CD4-positive, alpha-beta T cell treated with Interferon alpha-2 for 1 hour (primary cell): ENCODE measurements at regions not wholly inside any gene's neighbourhood (a gene's known extent, or its start where the extent isn't known, plus 50 kb on each side); places are given as distances from the start of the nearest gene placed in this dataset.

Experiments used
- DNase-seq, 2 donors: peaks; one replicate each; pipeline ENCODE4 v3.0.0-alpha.2; 2020 to 2022

DNA sequence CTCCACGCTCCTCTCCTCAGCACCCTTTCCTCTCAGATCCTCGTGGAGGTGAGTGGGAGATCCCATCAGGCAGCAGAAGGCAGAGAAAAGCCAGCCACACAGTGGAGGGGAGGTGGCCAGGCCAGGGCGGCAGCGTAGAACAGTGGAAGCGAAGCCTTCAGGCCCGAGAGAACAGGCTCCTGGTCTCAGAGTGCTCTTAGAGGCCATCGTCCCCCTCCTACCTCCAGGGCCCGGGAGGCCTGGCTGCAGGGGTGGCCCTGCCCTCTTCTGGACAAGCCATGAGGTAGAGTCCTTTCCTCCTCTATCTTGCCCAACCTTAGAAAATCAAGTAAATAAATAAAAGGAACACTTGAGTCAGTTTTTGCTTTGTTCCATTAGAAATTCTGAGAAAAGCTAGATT, 202.0 kb downstream of the KATNAL1 start:
- no peak for DNase-seq

DNA sequence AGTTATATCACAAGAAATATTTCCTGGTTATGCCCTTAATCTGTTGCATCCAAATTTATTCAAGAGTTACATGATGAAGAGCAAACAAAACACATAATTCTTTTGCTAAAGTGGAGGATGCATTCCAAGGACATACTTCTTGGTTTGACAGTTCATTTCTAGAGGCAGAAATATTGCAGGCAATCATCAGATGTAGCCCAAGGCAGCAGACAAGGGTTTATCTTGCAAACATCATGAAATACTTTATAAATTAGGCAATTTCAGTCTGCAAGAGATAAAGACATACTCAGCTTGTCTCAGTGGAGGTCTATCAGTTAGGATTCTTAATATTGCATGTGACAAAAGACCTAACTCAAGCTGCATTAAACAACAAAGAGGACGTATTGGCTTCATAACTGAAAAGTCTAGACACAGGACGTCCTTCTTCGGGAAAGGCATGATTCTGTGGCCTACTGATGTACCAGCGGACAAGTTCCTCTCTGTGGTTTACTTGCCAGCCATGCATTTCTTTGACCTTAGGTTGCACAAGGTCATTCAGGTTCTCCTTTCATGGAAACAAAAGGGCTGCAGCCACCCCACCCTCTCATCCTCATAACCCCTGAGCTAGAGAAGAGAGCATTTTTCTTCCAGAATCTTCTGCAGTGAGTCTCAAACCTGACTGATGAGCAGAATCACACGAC, 204.1 kb downstream of the KATNAL1 start:
- DNase-seq = no peak

DNA sequence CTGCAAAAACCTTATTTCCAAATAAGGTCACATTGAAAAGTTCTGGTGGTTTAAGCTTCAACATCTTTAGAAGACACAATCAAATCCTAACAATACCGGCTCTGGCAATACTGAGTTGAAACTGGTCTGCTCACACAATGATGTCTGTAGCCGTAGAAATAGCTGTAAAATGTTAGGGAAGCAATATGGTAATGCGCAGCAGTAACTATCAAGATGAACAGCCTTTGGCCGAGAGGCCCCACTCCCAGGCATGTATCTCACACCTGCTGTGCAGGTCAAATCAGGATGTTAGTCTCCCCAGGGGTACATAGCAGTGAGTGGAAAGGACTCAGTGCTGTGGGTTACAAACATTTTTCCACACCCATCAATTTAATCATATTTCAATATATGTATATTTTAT, 207.1 kb downstream of the KATNAL1 start:
- DNase-seq = no peak

DNA sequence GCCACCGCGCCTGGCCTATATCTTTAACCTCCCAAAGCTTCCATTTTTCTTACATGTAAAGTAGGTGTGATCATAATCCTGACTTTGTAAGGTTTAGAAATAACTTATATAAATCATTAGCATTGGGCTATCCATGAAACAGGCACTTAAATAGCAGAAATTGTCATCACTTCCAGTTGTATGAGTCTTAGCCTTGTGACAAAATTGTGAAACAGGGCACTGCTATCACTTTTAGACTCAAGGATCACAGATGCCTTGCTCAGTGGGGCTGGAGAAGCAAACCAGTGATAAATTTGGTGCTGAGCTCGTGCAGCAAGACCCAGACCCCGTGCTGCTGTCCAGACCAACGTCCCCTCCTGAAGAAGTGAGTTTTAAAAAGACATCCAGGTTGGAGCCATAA, 209.7 kb downstream of the KATNAL1 start:
- DNase-seq = no peak

DNA sequence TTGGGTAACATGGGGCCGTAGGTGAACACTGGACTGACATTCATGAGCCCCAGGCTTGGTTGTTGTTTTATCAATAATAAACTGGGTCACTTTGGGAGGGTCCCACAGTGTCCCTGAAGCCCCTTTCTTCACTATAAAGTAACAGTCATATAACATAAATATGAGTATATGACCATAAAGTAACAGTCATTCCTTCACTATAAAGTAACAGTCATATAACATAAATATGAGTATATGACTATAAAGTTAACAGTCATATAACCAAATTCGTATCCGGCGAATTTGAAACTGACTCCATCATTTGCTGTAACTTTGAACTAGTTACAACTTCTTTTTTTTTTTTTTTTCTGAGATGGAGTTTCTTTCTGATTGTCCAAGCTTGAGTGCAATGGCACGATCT, 210.3 kb downstream of the KATNAL1 start:
- DNase-seq = no peak

DNA sequence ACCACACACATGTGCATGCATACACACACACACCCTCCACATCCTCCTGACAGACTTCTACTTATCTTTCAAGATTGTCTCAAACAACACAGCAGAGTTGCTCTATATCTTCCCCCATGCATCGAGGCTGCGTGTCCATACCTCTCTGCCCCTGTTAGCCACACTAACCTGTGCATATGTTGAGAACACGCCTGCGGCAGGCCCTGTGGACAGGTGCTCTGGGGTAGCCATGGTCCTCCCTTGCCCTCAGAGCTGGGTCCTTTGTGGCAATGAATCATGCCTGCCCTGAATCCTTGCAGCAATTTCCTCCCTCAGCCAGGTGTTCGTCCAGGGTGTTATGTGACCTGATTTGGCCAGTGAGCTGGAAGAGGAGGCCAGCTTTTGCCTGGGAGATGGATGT, 213.3 kb downstream of the KATNAL1 start:
- DNase-seq = no peak

DNA sequence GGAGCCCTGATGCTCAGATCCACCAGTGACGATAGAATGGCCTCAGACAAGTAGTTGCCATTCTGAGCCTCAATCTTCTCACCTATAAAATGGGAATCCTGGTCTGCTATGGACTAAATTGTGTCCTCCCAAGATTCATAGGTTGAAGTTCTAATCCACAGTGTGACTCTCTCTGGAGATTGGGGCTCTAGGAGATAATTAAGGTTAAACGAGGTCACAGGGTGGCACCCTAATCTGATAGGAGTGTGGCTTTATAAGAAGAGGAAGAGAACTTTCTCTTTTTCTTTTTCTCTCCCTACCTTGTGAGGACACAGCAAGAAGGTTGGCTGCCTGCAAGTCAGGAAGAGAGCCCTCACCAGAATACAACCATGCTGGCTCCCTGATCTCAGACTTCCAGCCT, 214.1 kb downstream of the KATNAL1 start:
- no peak for DNase-seq

DNA sequence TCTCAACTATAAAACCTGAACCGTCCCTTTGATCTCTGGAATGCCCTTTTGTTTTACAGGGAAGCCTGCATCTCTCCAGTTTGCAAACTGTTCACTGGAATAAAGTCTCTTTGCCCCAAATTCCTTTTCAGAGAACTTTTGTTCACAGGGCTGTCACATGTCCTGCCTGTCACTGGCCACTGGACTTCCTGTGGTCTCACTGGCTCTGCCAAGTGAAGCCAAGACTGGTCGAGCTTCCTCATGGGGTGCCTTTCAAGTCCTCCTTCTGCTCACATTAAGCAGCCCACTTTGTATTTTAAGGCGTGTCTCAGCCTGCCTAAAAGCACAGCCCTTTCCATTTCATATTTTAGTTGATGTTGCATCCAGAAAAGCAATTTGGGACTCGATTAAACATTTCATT, 215.7 kb downstream of the KATNAL1 start:
- DNase-seq = no peak

DNA sequence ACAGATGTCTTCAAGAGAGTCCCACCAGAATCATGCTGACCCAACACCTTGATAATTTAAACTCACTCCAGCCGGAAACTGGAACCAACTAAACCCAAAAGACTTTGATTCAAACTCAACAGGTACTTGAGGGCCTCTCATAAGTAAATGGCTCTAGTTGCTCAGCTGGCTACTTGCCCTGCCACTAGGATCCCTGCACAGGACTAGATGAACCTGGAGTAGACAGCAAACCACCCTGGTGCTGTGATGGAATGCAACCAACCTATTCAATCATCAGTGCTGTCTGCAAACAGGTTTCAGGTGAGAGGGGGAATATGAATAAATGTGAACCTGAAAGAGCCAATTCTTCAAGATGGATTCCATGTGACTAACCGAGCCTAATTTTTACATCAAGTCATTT, 216.3 kb downstream of the KATNAL1 start:
- no peak for DNase-seq

DNA sequence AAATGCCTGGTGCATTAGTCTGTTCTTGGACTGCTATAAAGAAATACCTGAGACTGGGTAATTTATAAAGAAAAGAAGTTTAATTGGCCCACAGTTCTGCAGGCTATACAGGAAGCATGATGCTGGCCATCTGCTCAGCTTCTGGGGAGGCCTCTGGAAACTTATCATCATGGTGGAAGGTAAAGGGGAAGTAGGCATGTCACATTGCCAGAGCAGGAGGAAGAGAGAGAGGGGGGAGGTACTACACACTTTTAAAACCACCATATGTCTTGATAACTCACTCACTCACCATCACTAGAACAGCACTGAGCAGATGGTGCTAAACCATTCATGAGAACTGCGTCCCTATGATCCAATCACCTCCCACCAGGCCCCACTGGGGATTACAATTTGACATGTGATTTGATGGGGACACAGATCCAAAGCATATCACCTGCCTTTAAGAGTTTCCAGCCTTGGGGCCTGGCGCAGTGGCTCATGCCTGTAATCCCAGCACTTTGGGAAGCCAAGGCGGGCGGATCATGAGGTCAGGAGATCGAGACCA, 219.0 kb downstream of the KATNAL1 start:
- DNase-seq = no peak

DNA sequence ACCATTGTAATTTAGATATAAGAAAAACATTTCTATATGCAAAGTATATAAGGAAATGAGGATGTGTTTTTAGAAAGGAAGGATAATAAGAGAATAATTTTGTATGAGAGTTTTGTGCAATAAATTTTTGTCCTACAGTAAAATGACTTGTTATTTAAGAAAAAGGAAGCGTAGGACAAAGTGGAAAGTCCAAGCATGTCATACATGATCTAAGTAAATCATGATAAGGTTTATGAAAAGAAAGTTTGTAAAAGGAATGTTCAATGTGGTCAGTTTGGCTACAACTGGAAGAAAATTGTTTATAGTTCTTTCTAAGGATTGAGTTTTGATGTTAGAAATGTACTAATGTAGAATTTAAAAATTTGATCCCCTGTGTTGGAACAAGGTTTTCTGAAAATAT, 222.3 kb downstream of the KATNAL1 start:
- DNase-seq = no peak

DNA sequence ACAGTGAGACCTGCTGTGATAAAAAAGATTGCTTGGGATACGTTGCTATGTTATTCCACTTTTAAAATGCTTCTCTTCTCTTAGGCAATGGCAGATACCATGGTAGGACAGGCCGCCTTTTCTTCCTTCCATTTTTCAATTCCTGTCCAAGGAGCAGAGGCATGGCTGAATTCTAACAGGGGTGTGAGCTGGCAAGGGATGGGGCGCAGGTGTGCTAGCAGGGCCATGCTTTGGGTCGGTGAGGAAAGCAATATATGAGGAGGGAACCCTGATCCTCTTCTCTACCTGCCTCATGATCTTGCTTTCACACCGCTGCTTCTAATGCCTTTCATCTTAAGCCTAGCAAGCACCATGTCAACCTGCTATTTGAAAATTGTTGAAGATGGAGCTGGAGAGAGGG, 225.0 kb downstream of the KATNAL1 start:
- DNase-seq = no peak

DNA sequence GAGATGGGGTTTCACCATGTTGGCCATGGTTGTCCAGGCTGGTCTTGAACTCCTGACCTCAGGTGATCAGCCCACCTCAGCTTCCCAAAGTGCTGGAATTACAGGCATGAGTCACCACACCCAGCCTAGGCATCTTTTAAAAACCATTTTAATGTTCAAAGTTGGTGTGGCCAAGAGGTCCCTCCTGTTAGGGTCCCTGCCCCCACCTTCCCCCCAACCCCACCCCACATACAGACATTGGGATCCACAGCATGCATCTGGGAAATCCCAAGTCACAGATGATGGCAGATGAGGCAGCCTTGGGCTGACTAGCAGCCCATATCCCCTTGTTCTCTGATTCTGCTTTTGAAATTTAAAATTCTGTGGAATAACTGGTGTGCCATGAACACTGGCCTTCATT, 226.0 kb downstream of the KATNAL1 start:
- no peak for DNase-seq

DNA sequence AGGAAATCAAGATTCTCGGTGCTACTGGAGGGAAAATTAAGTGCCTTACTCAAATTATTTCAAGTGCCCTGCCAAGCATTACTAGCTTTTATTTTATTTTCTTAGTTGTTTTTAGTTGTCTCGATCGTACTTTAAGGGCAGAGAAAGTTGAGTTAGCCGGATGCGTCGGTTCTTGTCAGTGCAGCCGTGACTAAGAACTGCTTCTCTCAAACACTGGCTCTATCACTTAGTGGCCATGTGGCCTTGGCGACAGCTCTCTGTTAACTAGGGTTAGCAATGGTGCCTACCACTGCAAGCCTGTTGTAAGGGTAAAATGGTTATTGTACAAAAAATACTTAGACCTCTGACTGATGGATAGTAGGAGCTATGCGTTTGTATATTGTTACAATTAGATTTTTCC, 227.8 kb downstream of the KATNAL1 start:
- DNase-seq = no peak

DNA sequence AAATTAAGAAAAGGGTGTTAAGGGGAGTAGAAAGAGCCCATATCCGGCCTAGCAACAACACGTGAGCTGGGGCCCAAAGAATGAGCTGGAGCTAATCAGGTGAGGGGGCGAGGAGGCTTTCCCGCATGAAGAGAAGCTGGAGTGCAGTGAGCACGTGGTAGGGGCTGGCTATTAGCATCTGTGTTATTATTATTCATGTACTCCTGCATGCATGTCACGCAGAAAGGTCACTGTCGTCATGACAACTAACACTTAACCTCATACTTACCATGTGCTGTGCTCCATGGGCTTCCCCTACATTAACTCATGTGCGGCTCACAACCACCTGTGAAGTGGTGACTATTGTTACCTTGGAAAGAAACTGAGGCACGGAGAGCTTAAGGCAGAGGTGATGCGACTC, 227.6 kb upstream of the UBL3 start:
- no peak for DNase-seq

DNA sequence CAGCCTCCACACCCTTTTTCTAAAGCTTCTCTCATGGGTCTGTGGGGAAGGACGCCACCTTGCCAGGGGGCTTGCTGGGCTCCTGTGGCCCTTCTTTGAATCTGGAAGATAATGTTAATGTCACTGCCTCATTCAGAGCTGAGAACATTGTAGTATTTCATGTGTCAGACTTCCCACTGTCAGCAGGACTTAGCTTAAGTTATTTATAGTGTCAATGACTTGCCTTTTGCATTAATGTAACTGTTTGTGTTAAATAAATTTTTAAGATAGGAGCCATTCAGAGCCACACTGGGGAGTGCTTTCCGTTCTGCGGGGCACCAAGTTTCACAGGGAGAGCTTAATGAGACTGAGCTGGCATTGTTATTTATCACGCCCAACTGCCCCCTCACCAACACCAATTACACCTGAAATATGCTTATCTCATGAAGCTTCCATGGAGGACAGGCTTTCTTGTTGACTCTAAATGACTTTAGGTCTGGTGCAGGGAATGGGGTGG, 226.9 kb upstream of the UBL3 start:
- DNase-seq = no peak

DNA sequence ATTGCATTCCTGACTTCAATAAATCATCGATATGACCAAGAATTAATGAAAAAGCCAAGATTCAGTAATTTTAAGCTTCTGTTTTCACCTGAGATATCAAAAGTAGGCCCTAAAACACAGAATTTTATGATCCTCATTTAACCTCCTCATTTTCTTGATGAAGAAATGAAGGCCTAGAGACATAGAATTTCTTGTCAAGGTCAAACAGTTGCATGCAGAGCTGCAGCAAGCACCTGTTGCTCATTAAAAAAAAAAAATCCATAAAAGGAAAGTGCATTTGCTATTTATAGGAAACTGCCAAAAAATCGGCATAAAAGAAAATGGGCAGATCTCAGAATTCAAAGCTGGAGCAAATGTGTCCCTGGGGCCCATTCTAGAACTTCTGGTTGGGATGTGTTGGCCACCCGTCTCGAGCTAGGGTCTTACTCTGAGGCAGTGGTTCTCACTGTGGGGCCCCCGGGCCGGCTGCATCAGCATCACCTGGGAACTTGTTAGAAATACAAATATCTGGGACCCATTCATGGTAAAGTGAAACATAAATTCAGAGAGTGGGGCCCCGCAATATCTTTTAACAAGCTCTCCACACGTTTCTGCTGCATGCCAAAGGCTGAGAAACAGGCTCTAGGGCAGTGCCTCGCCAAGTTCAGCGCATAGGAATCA, 224.7 kb upstream of the UBL3 start:
- no peak for DNase-seq

DNA sequence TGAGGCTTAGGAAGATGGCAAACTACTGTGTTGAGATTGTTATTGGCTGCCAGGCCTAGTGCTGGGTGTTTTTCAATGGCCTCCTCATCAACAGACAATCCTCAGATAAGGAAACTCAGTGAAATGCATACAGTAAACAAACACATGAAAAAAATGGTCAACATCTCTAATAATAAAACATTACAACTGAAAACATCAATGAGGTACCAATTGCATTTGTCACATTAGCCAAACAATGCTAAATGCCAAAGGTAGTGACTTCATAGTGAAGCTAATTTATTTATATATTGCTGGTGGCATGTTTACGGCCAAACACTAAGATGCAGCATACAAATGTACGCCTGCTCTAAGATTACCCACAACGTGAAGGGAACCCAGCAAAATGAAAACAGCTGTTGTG, 224.0 kb upstream of the UBL3 start:
- DNase-seq = no peak

DNA sequence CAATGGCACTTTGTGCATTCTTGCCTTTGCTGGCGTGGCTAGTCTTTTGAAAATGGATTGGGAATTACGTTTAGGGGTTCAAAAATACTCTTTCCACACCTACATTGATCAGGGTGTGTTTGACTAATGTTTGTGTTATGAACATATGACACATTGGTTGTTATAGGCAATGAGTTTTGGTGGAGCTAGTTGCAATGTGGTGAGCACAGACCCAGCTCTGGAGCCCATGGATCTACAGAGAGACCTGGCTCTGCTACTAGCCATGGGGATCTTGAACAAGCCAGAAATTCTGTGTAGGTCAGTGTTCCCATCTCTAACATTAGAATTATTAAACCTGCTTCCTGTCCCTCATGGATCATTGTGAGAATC, 222.4 kb upstream of the UBL3 start:
- no peak for DNase-seq

DNA sequence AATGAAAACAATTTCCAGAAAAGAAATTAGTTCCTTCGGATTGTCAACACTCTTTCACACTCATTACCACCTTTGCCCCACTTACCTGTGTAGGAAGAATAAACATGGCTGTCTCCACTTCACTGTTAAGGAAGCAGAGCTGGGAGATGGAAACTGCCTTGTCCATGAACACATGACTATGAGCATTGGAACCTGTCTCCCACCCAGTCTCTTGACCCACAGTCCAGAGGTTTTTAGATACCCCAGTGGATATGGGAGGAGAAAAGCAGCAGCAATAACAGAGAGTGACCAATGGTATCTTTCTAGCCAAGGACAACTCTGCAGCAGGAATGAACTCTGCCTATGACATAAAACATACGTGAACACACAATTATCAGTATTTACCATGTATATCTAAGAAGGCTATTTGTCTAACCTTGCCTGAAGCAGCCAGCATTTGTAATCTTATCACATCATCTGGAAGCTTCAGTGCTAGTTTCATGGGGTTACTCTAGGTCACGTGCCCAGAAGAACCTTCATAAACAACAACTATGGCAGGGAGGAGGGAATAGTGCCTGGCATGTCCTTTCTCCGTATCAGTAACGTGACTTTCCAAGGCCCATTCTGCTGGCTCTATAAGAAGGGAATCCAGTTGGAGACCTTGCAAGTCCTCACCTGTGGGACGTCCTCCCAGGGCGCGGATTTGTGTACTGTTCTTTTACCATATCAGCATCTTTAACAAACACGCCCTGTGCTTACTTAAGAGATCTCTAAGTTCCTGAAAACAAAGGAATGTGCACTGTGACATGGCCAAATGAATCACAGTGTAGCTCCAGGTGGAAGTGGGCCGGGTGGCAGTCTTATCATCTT, 221.8 kb upstream of the UBL3 start:
- DNase-seq = no peak

DNA sequence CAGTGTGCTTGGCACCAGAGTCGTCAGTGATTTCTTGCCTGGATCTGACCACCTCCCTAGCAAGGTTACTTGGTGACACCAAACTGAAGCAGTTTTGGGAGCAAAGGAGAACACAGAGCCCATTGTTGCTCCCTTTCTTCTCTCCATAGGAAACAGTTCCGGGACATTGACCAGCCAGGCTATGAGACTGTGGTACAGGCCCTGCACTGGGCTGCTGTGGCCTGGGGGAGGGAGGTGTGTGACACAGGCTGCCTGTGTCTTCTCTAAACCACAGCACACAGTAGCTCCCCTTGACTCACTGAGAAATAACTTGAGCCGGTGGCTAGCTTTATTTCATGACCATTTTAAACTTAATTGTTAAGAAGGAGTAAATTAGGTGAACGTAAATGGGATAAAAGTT, 214.8 kb upstream of the UBL3 start:
- DNase-seq = no peak

DNA sequence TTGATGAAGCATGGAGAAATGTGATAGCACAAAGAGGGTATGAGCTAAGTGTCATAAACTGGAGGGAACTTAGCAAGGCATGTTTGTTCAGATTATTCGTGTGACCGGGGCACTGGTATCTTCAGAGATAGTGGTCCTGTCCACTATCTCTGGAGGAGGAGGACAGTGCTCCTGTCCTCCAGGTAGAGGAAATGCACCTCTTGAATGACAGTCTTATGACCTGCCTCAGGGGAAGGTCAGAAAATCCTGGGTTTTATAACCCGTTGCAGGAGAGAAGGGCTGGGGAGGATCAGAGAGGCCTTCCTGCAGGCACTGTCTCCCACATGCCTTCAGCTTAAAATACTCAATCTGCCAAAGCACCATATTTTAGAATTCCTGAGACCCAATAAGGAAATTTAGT, 213.5 kb upstream of the UBL3 start:
- no peak for DNase-seq

DNA sequence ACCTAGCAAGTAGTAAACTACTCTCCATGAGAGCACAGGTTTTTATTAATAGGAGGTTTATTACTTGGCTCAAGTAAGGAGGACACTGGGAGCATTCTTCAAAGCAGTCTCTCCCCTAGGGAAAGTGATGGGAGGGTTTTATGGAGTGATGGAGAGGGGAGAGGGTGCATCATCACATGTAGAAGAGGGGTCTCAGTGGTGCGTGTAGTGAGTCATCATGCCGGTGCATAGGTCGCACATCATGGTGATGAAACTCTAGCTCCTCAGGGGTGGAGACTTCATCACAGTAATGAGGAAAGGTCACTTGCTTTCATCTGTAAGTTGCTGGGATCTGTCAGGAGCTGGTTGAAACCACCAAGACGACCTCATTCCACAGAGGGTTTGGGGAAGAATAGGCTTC, 210.8 kb upstream of the UBL3 start:
- DNase-seq = no peak

DNA sequence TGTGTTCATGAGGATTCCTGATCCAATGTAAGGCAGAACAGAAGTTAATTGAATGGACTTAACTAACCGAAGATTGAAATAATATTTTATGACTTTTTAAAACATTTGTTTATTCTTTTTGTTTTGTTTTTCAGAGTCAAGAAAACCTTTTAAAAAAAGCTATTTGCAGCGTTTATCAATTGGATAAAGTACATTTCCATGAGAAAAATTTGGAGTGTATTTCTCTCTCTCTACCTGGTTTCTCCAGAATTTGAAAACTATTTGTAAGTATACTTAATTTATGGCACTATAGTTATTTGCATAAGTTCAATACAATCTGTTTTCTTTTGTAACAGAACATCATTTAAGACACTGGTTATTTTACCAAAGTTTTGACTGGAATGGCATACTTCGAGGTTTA, 208.0 kb upstream of the UBL3 start:
- DNase-seq = no peak
